HG02571 (cell line): ENCODE measurements at regions not wholly inside any gene's neighbourhood (a gene's known extent, or its start where the extent isn't known, plus 50 kb on each side); places are given as distances from the start of the nearest gene placed in this dataset.

Experiments used
- ATAC-seq: cut with Tn5 transposase; IDR thresholded peaks from one replicate; pipeline ENCODE4 v1.9.1; 2021; ENCODE audit warnings: mild to moderate bottlenecking, moderate library complexity; ENCODE audit not compliant: unreplicated experiment

DNA sequence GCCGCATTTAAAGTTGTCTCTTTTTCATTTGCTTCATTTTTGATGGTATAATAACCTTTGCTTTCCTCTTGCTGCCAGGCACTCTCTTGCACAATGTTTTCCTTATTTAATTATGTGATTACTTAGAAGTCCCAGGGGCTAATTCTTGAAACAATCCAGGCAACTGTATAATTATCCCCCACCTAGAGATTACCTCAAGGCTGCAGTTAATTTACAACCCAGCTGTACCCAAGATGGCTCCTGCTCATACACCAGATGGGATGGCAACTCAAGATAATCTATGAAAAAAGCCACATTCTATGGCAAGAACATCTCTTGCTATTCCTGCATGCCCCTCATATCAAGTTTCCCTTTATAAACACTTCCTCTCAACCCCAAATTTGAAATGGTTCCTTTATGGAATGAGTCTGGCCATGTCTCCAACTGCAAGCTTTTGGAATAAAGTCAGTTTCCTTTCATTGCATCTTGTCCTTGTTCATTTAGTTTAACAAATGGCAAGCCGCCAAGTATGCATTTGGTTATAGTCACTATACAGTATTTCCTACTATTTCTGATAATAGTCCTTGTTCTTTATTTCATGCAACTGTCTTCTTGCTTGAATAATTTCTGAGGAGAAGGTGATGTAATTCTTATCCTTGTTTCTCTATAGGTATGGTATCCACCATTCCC is 1042.6 kb downstream of the PLA2G4A start:
- no peak for ATAC-seq

DNA sequence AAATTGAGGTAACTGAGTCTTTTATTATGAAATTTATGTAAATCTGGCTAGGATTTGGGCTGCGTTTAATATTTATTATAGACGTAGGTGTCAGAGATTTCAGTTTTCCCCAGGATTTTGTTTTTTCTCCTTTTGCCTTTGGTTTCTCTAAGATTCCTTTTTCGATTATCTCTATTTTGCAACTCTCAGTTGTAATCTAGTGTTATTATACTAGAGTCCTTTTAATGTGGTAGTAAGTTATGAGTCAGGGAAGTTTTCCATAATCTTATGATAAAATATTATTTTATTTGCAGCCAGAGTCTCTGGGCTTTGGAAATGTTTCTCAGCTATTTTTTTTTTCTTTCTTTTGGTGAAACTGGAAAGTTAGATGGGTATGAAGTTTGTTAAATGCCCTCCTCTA is 1043.8 kb downstream of the PLA2G4A start:
- no peak for ATAC-seq

DNA sequence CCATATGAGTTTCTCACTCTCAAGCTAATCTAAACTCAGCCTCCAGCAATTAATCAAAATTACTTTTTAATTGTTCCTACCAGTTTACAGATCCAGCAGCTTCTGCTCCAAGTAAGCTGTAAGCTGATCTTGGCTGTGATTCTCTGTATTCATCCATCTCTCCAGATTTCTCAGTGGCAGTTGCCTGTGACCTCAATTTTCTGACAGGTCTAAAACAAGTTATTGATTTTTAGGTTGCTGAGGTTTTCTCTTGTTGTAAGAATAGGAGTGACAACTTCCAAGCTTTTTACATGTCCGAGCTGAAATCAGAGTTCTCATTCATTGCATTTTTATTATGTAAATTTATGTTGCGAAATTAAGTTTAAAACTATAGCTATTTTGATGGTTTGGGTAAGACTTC is 1044.4 kb downstream of the PLA2G4A start:
- no peak for ATAC-seq

DNA sequence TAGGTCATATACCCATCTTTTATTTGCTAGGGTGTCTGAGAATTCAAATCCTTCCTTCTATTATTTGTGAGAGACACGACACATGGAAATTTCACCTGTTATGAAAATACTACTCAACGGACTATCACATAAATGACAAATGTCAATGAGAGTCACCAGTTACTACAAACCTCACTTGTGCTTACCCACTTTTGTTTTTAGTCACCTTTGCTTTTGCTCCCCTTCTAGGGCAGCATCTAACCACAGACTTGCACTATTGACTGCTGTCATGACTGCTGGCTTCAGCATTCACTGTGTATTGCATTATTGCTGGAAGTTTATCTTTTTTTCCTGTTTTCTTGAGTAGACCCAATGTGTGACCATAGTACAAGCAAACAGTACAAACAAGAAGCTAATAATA is 1048.0 kb downstream of the PLA2G4A start:
- no peak for ATAC-seq

DNA sequence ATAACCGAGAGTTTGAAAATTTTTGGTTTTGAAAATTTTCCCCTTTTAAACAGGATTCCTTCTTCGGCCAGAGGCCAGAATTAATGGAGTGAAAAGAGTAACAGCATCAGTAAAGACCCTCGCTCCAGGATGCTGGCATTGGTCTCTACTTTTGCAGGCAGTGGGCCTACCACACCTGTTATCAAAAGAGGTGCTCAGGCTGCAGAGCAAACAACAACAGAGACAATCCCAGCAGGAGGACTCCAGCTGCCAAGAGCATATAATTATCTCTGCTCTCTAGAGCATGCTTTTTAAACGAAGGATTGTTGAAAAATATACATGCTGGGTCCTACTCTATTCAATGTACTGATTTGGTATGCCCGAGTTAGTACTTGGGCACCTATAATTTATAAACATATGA is 1048.5 kb downstream of the PLA2G4A start:
- ATAC-seq: no peak

DNA sequence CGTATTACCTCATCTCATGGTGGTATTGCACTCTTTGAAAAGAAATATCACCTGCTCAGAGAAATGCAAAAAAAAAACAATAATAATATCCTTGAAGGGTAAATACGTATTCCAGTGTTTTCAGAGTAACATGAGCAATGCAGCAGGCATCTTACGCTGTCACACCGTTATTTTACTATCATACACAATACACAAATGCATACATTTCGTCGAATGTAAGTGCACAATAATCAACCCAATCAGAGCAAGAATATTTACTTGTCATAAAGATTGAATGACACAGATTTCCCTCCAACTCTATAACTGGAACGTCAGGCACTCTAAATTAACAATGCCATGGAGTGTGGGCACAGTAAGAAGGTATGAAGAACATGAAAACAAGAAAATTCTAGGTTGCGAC is 1050.1 kb downstream of the PLA2G4A start:
- no peak for ATAC-seq

DNA sequence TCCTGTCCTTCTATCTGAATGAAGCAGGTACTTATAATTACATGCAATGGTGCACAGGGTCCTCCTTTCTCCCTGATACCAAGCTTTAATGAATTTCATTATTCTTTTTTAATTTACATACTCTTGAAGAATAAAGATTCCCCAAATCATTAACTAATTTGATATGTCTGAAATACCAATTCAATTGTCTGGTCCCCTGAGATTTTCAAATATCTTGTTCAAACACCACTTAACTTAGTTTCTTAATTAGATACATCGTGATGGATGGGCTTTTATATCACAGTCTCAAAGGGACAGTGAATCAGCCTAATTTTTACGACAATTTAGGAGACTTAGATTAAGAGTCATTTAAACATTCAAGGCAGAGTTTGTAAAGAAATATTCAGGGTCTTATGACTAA is 1054.6 kb downstream of the PLA2G4A start:
- ATAC-seq: no peak

DNA sequence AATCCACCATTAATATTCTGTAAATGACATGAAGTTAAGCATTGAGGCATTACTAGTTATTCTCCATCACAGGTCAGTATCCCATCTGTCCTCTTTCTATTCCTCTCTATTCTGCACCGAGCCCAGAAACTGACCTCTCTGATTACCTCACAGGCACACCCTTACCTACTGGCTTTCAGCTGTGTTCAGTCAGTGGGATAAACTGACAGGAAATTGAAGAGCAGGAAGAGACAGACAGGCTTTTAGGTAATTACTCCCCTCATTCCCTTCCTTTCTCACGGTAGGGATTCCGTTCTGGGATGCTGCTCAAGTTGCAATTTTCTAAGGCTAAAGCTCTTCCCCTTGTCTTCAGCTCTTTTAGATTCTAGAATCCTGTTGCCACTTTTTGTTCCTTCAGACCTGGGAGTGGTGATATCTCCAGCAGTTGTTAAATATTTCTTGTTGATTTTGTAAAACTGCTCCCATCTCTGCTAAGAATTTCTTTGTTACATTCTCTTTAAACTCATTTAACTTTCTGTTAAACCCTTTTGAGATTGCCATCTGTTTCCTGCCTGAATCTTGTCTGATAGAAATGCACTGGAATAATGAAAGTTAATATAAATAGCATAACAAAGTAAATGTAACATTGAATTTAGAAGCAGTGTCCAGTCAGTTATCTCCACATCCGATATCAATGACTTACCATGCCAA is 1063.4 kb downstream of the PLA2G4A start:
- ATAC-seq: no peak

DNA sequence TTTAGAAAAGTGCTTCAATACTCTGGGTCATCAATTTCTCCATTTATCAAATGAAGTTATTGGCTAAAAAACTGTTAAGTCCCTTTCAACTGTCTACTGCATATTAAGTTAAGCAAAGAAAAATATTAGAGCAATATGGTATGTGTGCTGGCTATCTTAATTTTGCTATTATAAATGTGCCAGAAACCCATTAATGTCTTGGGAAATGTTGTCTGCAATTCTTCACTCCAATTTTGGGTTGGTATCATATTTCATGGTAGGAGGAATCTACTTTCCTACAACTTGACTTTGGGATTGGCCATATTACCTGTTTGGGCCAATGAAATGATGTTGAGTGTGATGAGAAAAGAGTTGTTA is 1063.9 kb downstream of the PLA2G4A start:
- ATAC-seq: no peak

DNA sequence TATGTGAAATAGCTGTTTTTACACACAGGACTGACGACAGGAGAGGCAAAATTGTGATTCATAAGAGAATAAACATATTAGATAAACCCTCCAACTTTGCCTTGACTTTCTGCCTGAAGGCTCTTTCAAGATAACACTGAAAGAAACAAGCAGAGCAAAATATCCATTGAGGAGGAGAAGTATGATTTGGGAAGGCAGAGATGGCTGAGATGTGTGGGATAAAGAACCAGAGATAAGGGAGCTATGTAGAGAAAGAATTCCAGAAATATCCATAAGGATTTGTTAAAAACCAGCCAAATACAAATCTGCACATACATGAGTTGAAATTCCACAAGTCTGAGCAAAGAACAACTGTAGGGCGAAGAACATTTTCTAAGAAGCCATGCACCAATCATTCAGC is 1064.7 kb downstream of the PLA2G4A start:
- no peak for ATAC-seq

DNA sequence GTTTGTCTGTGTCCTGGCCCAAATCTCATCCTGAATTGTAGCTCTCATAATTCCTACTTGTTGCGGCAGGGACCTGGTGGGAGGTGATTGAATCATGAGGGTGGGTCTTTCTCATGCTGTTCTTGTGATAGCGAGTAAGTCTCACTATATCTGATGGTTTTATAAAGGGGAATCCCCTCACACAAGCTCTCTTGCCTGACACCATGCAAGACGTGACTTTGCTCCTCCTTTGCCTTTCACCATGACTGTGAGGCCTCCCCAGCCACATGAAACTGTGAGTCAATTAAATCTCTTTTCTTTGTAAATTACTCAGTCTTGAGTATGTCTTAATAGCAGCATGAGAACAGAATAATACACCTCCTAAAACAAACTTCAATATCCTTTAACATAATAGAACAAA is 1065.6 kb downstream of the PLA2G4A start:
- no peak for ATAC-seq

DNA sequence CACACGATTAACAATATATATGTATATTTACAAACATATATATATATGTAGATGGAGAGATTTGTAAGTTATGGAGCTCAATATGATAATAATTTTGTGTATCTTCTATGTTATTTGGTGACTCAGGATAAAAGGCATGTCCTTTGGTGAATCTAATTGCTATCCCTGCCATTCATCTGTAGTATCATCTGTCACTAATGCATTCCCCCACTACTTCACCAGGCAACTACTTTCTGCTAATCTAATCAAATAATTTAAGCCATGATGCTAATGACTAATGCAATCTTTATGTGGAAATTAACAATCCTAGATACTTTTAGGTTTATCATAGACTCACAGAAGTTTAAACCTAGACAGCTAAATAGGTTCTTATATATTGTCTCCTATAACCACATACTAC is 1074.5 kb downstream of the PLA2G4A start:
- no peak for ATAC-seq

DNA sequence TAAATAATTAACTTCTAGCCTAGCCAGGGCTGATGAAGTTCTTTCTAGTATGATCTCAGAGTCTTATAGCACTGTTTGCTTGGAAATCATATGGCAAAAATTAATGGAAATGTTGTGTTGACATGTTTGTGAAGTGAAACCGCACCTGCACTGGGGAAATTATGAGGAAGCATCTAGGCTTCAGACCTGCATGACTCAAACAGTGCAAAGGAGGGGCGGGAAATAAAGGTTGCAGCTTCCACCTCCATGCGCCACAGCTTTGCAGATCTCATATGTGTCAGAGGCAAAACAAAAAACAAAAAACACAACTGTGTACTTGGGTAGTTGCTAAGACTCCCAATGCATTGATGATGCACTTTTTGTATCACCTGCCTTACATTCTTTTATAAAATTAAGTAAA is 1080.6 kb downstream of the PLA2G4A start:
- no peak for ATAC-seq

DNA sequence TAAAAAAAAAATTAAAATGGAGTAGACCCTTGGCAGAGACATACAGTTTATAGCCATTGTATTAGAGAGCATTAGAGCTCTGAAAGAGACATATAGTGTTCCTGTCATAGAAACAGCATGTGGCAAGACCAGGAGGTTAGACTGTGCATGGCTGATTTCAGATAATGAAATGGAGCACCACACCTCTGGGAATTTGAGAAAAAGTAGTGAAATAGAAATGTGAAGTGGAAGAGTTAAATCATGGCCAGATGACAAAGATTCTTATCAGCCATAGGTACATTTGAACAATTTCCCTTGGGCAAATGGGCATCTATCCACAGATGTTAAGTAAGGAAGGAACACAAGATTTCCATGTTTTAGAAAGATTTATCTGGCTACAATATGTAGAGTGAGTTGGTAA is 1083.1 kb downstream of the PLA2G4A start:
- no peak for ATAC-seq

DNA sequence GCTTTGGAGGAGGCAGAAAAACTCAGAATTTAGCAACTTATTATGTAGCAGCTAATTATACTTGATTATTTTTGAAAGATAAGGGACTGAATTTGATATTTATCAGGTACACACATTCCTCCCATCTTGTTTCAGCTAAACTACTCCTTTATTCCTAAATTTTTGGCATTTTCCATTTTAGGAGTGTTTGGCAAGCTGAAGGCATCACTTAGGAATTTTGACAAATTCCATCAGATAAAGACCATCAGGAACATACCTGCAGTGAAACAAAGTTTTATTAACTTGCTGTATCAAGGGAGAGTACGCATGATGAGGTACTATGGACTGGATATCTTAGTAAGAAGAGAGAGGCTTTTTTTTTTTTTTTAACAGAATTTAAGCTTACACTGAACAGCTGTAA is 1092.2 kb downstream of the PLA2G4A start:
- ATAC-seq: no peak

DNA sequence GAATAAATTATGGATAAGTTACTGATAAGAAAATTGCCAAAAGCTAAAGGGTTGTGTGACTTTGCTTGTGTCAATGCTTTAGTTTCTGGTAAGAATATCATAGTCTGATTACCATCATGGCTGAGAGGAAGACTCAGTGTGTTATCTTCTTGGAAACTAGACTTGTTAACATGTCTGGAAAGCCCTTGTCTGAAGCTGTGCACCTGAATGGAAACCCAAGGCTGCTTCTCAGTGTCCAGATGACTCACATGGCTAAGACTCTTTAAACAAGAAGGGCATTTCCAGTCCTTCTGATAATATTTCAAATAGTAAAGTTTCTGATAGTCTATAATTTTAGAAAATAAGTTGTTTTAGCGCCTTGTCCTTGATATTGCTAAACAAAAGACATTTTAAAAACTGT is 1092.7 kb downstream of the PLA2G4A start:
- ATAC-seq: no peak

DNA sequence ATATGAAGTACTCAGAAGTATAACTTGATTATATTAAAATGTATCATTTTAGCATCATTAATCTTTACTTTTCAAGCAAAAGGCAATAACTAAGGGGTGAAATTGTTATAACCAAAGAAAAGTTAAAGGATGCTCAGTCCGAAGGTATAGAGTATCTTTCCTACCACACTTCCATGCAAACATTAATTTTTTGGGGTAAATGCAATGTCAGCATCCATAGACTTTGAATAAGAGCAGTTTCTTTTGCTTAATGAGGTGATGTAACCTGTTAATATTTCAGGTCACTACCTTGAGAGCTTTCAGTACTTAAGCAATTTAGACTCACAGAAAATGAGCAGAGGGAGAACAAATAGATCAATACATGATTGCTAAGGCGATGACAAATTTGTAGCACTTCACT is 1093.5 kb downstream of the PLA2G4A start:
- no peak for ATAC-seq

DNA sequence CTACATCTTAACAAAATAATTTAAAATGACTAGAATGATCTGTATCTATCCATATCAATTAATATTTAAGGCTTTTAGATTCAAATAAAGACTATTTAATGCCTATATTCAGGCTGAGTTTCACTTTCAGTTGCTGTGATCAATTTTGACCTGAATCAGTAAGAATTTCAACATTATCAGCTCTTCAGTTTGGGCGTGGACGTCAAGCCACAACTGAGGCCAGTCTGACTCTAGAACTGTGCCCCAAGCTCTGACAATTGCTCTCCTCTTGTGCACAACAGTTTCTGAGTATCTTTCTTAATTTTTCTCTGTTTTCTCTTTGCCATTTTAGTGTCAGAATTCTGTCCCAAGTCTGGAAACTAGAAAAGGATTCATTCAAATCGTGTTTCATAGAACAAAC is 1095.5 kb downstream of the PLA2G4A start:
- ATAC-seq: no peak

DNA sequence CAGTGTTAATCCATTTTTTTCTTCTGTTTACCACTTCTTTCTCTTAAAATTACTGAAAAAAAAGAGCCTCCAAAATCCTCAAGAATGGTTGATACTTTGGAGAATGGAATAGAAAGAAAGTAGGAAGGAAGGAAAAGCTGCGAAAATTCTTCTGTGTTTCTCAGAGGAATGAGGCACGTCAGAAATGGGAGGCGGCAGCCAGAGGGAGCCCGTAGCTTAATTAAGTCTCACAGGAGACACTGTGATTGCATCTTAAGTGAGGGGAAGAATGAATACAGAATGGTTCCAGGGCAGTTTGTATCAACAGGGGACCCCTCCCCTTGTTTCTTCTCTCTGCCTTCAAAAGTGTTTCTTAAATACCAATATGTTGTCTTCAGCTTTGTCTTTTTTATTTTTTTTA is 1099.5 kb downstream of the PLA2G4A start:
- no peak for ATAC-seq

DNA sequence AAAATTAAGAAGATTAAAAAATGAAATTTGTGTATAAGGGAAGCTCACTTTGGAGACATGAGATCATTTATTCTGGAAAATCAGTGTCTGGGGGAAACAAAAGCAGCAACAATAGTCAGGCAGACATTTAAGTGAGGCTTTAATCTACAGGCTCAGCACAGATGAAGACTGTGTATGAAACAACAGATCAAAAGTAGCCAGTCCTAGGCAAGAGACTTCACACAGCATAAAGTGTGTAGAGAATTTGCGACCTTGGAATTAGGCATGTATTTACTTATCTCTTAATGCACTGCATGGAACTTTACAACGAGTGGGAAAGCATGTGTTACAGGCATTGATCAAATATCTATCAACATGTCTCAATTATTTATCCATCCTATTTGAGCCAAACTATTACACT is 1099.9 kb downstream of the PLA2G4A start:
- ATAC-seq: no peak

DNA sequence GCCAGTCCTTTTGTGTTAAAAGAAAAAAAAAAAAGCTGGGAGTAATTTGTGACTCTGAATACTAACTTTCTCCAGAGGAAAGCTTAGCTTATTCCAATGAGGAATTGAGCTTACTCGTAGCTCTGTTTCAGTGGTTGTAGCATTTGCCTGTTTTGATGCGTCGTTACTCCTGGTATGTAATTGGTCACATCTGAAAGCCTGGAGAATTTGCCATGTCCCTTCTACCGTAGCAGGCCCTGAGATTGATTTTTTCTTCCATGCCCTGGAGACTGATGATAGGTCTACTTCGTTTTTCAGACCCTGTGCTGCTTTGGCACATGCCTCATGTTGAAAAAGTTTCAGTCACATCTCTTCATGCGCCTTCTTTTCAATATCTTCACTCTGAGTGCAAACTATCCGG is 1103.0 kb downstream of the PLA2G4A start:
- no peak for ATAC-seq

DNA sequence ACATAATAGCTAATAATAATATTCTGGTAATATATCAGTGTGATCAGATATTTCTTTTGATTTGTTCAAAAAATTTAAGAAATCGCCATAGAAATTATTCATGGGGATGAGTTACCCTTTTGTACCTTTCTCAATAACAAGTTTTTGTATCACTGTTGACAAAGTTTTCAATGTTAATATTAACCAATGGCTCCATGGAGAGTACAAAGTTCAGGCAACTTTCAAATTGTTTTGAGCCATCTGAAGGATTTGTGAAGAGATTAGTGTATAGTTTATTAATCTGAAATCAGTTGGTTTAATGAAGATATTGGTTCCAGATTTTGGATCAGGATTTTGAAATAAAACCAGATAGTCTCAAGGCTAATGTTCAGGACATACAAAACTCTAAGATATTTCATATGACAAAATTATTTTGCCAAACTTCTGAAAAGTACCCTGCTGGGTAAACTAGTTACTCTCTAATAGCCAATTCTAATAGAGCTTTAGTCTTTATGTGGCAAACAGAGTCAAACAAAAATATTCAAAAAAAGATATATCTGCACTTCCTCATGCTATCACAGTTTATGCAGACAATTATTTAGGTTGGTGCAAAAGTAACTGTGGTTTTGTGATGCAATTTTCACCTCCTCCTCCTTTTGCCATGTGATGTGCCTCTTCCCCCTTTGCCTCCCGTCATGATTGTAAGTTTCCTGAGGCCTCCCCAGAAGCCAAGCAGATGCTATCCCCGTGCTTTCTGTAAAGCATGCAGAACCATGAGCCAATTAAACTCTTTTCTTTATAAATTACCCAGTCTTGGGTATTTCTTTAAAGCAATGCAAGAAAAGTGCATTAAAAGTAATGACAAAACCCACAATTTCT is 1105.0 kb downstream of the PLA2G4A start:
- ATAC-seq: no peak
